IMR-90 (cell line): ENCODE measurements at regions not wholly inside any gene's neighbourhood (a gene's known extent, or its start where the extent isn't known, plus 50 kb on each side); places are given as distances from the start of the nearest gene placed in this dataset.

Source experiments
- ATAC-seq: fragments of 200-7000 bp; cut with Tn5 transposase; 2 replicates; pipeline ENCODE4 v1.9.1; 2020; ENCODE audit warnings: low read depth, mild to moderate bottlenecking, moderate library complexity
- BruUV-seq: library from RNA; stranded (reverse); fragments of 400-500 nt; replicated peaks from 2 replicates; lab custom pipeline; 2021; lab: Mats Ljungman, UMichigan
- CTCF ChIA-PET: fragments of 300-600 bp; formaldehyde crosslinking; extraction: SDS; loops from one replicate; lab custom pipeline; 2021; ENCODE audit warnings: antibody characterized with exemption; lab: Yijun Ruan, JAX
- POLR2A ChIA-PET: fragments of 300-600 bp; sonication (Branson Sonifier 250); formaldehyde crosslinking; loops from one replicate; lab custom pipeline; 2022; ENCODE audit warnings: antibody characterized with exemption; ENCODE audit not compliant: unreplicated experiment; lab: Charles Lee
- DNase-seq: peaks from one replicate; pipeline ENCODE4 v3.0.0; 2013
- H2AFZ ChIP-seq: replicated peaks from 2 replicates; pipeline ENCODE3; 2013; ENCODE audit warnings: low read length, mild to moderate bottlenecking; ENCODE audit not compliant: poor library complexity
- H2AK5ac ChIP-seq: 2 replicates; pipeline ENCODE4 v1.6.1; 2013; ENCODE audit warnings: low read depth, low read length, inconsistent platforms
- H2AK9ac ChIP-seq: replicated peaks from 2 replicates; pipeline ENCODE3; 2013; ENCODE audit warnings: mild to moderate bottlenecking, low read depth, low read length, moderate library complexity; ENCODE audit not compliant: poor library complexity
- H2BK120ac ChIP-seq: 2 replicates; pipeline ENCODE4 v1.6.1; 2013; ENCODE audit warnings: low read depth, low read length, inconsistent platforms
- H2BK15ac ChIP-seq: 3 replicates; pipeline ENCODE4 v1.6.1; 2013; ENCODE audit warnings: low read depth, low read length, inconsistent platforms
- H2BK20ac ChIP-seq: 2 replicates; pipeline ENCODE4 v1.6.1; 2013; ENCODE audit warnings: low read depth, mild to moderate bottlenecking, inconsistent platforms, low read length, moderate library complexity
- H2BK5ac ChIP-seq: 2 replicates; pipeline ENCODE4 v1.6.1; 2013; ENCODE audit warnings: mild to moderate bottlenecking, low read depth, low read length, inconsistent platforms; ENCODE audit not compliant: poor library complexity, severe bottlenecking
- H3K14ac ChIP-seq: replicated peaks from 2 replicates; pipeline ENCODE4 v1.6.1; 2013; ENCODE audit warnings: low read depth, low read length, inconsistent platforms
- H3K18ac ChIP-seq: 2 replicates; pipeline ENCODE4 v1.6.1; 2013; ENCODE audit warnings: low read depth, low read length, control low read depth
- H3K23ac ChIP-seq: 2 replicates; pipeline ENCODE4 v1.6.1; 2013; ENCODE audit warnings: low read depth, low read length, inconsistent platforms
- H3K27ac ChIP-seq: 2 replicates; pipeline ENCODE4 v1.5.1; 2013; ENCODE audit warnings: mild to moderate bottlenecking, control low read depth, low read length; ENCODE audit not compliant: insufficient read depth
- H3K27me3 ChIP-seq: 2 replicates; pipeline ENCODE4 v1.6.1; 2013; ENCODE audit warnings: low read length; ENCODE audit not compliant: control insufficient read depth, insufficient read depth
- H3K36me3 ChIP-seq: 2 replicates; pipeline ENCODE4 v1.6.1; 2013; ENCODE audit warnings: low read length, mixed read lengths; ENCODE audit not compliant: control insufficient read depth, insufficient read depth
- H3K4ac ChIP-seq: 2 replicates; pipeline ENCODE4 v1.6.1; 2013; ENCODE audit warnings: low read depth, low read length, inconsistent platforms
- H3K4me1 ChIP-seq: 2 replicates; pipeline ENCODE4 v1.6.1; 2013; ENCODE audit warnings: low read length, mixed read lengths; ENCODE audit not compliant: control insufficient read depth, insufficient read depth
- H3K4me2 ChIP-seq: 2 replicates; pipeline ENCODE4 v1.6.1; 2013; ENCODE audit warnings: low read depth, mild to moderate bottlenecking, control low read depth, low read length, moderate library complexity
- H3K4me3 ChIP-seq: 2 replicates; pipeline ENCODE4 v1.5.1; 2013; ENCODE audit warnings: low read depth, mild to moderate bottlenecking, control low read depth, low read length, moderate library complexity; ENCODE audit not compliant: insufficient read depth
- H3K56ac ChIP-seq: 2 replicates; pipeline ENCODE4 v1.6.1; 2013; ENCODE audit warnings: low read length, inconsistent platforms; ENCODE audit not compliant: insufficient read depth; ENCODE audit errors: extremely low read depth
- H3K79me1 ChIP-seq, 2 experiments: 2 replicates each; pipeline ENCODE4 v1.6.1; 2013; ENCODE audit warnings: low read length in 2 of 2, inconsistent platforms in 1 of 2, low read depth in 1 of 2
- H3K9ac ChIP-seq: 2 replicates; pipeline ENCODE4 v1.6.1; 2013; ENCODE audit warnings: low read depth, low read length, control low read depth
- H3K9me1 ChIP-seq: 2 replicates; pipeline ENCODE4 v1.6.1; 2013; ENCODE audit warnings: low read length, inconsistent platforms; ENCODE audit not compliant: insufficient read depth
- H3K9me3 ChIP-seq: 2 replicates; pipeline ENCODE4 v1.6.1; 2013; ENCODE audit warnings: low read length; ENCODE audit not compliant: control insufficient read depth, insufficient read depth
- H4K20me1 ChIP-seq: 2 replicates; pipeline ENCODE4 v1.6.1; 2013; ENCODE audit warnings: low read length, inconsistent platforms; ENCODE audit not compliant: insufficient read depth
- H4K5ac ChIP-seq: 2 replicates; pipeline ENCODE4 v1.6.1; 2013; ENCODE audit warnings: mild to moderate bottlenecking, low read depth, low read length, control low read depth
- H4K8ac ChIP-seq, 2 experiments: 2 replicates each; pipeline ENCODE4 v1.6.1; 2013; ENCODE audit warnings: low read depth in 2 of 2, low read length in 2 of 2, control low read depth in 1 of 2, inconsistent platforms in 1 of 2
- H4K91ac ChIP-seq: 2 replicates; pipeline ENCODE4 v1.6.1; 2013; ENCODE audit warnings: low read depth, low read length, inconsistent platforms; ENCODE audit not compliant: insufficient read depth
- CEBPB ChIP-seq: IDR thresholded peaks from 2 replicates; pipeline ENCODE4 v1.6.1; 2012; ENCODE audit warnings: low read depth, low read length, improper control_type of control experiment
- MAFK ChIP-seq: IDR thresholded peaks from 2 replicates; pipeline ENCODE4 v1.6.1; 2012; ENCODE audit warnings: low read depth, low read length, improper control_type of control experiment
- RAD21 ChIP-seq: IDR thresholded peaks from 2 replicates; pipeline ENCODE4 v1.6.1; 2012; ENCODE audit warnings: low read length, improper control_type of control experiment
- WGBS, 2 experiments: methylation state at CpG; one replicate each; pipeline versions ENCODE4 v1.1.5 to v1.1.7; 2013; ENCODE audit warnings: missing lambda C conversion rate in 2 of 2; ENCODE audit not compliant: insufficient read length in 1 of 2; ENCODE audit errors: extremely low coverage in 2 of 2; 5-methylcytosine and 5-hydroxymethylcytosine counted together
- dilution Hi-C: fragments of 300-500 bp; cut with HindIII; formaldehyde crosslinking; loops from one replicate; pipeline ENCODE4 v1.14.3; 2018; ENCODE audit warnings: low sequenced_read_pairs; ENCODE audit not compliant: unreplicated experiment
- in situ Hi-C: fragments of 300-500 bp; cut with MboI; formaldehyde crosslinking; loops from 3 replicates; pipeline ENCODE4 v1.14.3; 2019; ENCODE audit warnings: low sequenced_read_pairs, inconsistent platforms, mixed read lengths
- intact Hi-C: fragments of 100-400 bp; cut with micrococcal nuclease; formaldehyde crosslinking; loops from 2 replicates; pipeline ENCODE4 v1.10.0; 2022

DNA sequence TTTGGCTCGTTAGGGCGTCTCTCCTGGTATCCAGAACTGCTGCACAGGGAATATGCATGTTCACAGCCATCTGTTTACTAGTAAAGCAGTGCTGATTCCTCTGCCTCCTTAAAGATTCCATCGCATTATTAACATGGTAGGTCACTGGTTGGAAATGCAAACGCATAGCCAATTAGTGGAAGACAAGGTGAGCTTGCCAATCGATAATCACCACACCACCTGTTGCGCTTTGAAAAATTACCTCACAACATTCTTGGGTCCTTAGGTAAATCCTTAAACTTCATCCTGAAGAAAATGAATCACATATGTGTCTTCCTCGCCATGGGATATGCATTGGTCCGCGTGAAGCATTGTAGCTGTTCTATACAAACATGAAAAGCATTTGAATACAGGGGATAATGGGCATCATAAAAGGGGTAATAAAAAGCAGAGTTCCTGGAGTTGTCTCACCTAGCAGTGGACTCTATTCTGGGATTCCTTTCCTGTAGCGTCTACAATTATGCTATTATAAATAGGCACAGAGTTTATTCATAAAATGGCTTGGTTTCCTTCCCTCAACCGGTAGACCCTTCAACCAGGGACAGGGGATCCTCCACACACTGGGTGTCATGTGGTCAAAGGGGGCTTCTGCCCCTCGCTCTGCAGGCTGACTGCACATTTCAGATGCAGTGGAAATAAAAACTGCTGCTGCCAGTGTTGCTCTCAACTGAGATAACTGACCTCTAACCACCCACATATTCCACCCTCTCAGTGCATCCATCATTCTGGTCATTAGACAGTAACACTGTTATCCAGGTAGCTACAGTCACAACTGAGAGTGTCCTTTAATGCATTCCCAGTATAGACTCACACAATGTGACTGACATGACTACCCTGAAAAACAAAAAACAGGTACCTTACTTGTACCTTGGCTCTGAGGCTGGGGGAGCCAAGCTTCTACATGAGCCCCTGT is 389.2 kb upstream of the NFE2L3 start:
- Histone ChIP-seq H3K27me3 (no peaks in the 10 kb centered on the region; the same call in 1 of the 2 replicates), H3K4me1 (no peaks in the 10 kb centered on the region), H2AK9ac (no peak overlapping the region), H3K9me1 (no peaks in the 10 kb centered on the region), H3K9ac (no peak overlapping the region), H3K4ac (no peak overlapping the region), H2BK15ac (no peak overlapping the region), H3K4me2 (no peak overlapping the region), H3K23ac (no peak overlapping the region), H2BK120ac (no peak overlapping the region), H3K56ac (no peak overlapping the region), H4K8ac (no peak overlapping the region), H3K36me3 (no peaks in the 10 kb centered on the region), H3K4me3 (no peak overlapping the region), H3K14ac (no peak overlapping the region), H4K20me1 (no peaks in the 10 kb centered on the region), H4K91ac (no peak overlapping the region), H3K9me3 (no peaks in the 10 kb centered on the region), H2AK5ac (no peak overlapping the region), H2BK20ac (no peak overlapping the region), H2AFZ (no peak overlapping the region), H4K5ac (no peak overlapping the region), H3K18ac (no peak overlapping the region), H2BK5ac (no peak overlapping the region), H3K79me1 (no peaks in the 10 kb centered on the region), H3K27ac (no peak overlapping the region)
- POLR2A ChIA-PET = no interaction called here
- WGBS, 2 experiments = 100% methylated on average over 1 of the region's 12 CpGs; no CpG with 5 or more reads in 1 of the 2 experiments
- TF ChIP-seq RAD21 (no peak), CEBPB (no peak), MAFK (no peak)
- in situ Hi-C loops (no loop called here), dilution Hi-C loops (no loop called here), intact Hi-C loops (no loop called here)
- CTCF ChIA-PET = interaction anchor here (0.7 kb wide), 1 partner anchor 9 kb away, joined by 3 read pairs; no protein-coding TSS in a partner anchor
- DNase-seq (no peak), ATAC-seq (no peak)
- BruUV-seq = no TSS peak
